Naive thymus-derived CD8-positive, alpha-beta T cell (primary cell): ENCODE measurements at regions not wholly inside any gene's neighbourhood (a gene's known extent, or its start where the extent isn't known, plus 50 kb on each side); places are given as distances from the start of the nearest gene placed in this dataset.

ENCODE experiments used
- ATAC-seq, 2 donors: fragments of 150-1000 bp; cut with Tn5 transposase in 1 of 2; sonication (Bioruptor Pico), chemical (Tn5 transposase) in 1 of 2; 1 replicate in 1 of 2; 2 replicates in 1 of 2; pipeline ENCODE4 v1.10.0; 2021; ENCODE audit warnings: mild to moderate bottlenecking in 2 of 2, moderate library complexity in 2 of 2
- POLR2A ChIA-PET: fragments of 350-600 bp; sonication (Branson Sonifier 250); formaldehyde crosslinking; loops from one replicate; lab custom pipeline; 2021; ENCODE audit warnings: antibody characterized with exemption; lab: Charles Lee
- DNase-seq, 10 donors: peaks; one replicate each; pipeline versions ENCODE4 v3.0.0 to v3.0.0-alpha.2; 2020 to 2022
- H3K27ac Mint-ChIP-seq, 10 donors: one replicate each; pipeline ENCODE4 v1.8.0; 2020 to 2022; ENCODE audit warnings: mild to moderate bottlenecking in 10 of 10, mixed read lengths in 10 of 10, moderate library complexity in 4 of 10, inconsistent platforms in 1 of 10
- H3K27me3 Mint-ChIP-seq, 5 donors: one replicate each; pipeline ENCODE4 v1.8.0; 2021 to 2022; ENCODE audit warnings: mixed read lengths in 5 of 5
- H3K36me3 Mint-ChIP-seq, 3 donors: one replicate each; pipeline ENCODE4 v1.8.0; 2020 to 2022; ENCODE audit warnings: mixed read lengths in 3 of 3, mild to moderate bottlenecking in 2 of 3, inconsistent platforms in 1 of 3
- H3K4me1 Mint-ChIP-seq, 4 donors: one replicate each; pipeline ENCODE4 v1.8.0; 2021 to 2022; ENCODE audit warnings: mixed read lengths in 4 of 4
- H3K4me3 Mint-ChIP-seq, 10 donors: one replicate each; pipeline ENCODE4 v1.8.0; 2020 to 2022; ENCODE audit warnings: mild to moderate bottlenecking in 10 of 10, mixed read lengths in 10 of 10, moderate library complexity in 6 of 10, inconsistent platforms in 1 of 10
- H3K9me3 Mint-ChIP-seq, 9 donors: one replicate each; pipeline ENCODE4 v1.8.0; 2020 to 2022; ENCODE audit warnings: mixed read lengths in 9 of 9, mild to moderate bottlenecking in 3 of 9, inconsistent platforms in 1 of 9, moderate library complexity in 1 of 9

DNA sequence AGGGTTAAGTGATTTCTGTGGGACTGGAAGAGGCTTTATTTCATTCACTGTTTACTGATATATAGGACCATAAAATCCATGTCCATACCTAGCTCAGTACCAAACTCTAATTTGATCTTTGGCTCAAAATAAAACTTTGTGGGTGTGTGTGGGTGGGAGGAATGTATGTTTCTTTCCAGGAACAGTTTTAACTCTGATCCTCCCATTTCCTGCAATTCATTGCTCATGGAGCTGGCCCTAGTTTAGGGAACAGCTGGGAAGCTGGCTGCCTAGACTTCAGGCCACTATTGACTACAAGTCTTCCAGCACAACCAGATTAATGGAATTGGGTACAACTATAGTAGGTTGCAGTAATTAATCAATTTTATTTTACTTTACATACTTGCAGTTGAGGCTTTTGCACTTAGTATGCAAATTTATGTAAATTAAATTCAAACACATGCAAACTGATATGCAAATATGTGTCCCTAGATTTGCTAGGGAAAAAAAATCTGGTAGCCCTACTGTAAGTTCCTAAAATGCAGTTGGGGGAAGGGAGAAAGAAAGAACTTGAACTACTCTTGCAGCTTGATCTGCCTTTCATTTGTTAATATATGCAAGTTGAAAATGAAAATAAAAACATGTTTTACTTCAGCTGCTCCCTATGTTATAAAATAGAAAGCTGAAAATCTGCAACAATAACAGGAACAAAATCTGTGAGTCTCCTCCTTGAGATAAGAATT is 1070.3 kb upstream of the CELF4 start:
- no peak overlapping the region for H3K4me3 Mint-ChIP-seq
- no peak for ATAC-seq
- no peak overlapping the region for H3K27ac Mint-ChIP-seq
- DNase-seq = no peak
- peaks cover 0 to 13% (median 3%) of the 10 kb centered on the region in 3 donors for H3K36me3 Mint-ChIP-seq
- no peaks in the 10 kb centered on the region for H3K27me3 Mint-ChIP-seq
- POLR2A ChIA-PET = no interaction called here
- peaks cover 2 to 34% (median 16%) of the 10 kb centered on the region in 9 donors for H3K9me3 Mint-ChIP-seq
- H3K4me1 Mint-ChIP-seq = peaks cover 0 to 4% (median 0%) of the 10 kb centered on the region in 4 donors

DNA sequence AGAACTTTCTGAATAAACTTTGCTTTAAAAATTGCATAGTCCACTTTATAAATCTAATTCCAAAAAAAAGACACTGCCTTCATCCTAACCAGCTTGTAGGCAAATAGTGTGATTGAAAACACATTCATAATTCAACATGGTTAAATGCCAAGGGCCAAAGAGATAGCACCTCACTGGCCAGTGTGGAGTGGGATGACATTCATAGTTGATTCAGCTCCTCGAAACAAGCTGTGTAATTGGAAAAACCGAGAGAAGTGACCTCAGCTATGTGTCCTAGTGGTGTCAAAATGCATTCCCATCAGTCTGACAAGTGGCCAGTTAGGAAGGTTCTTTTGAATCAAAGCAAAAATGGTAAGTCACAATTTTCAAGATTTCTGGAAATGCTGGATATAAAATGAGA is 1068.5 kb upstream of the CELF4 start:
- Mint-ChIP-seq H3K36me3 (peaks cover 0 to 9% (median 2%) of the 10 kb centered on the region in 3 donors), H3K4me3 (no peak overlapping the region), H3K4me1 (peaks cover 0 to 4% (median 0%) of the 10 kb centered on the region in 4 donors), H3K27me3 (peaks cover 0 to 5% (median 0%) of the 10 kb centered on the region in 5 donors), H3K27ac (no peak overlapping the region), H3K9me3 (peaks cover 0 to 17% (median 9%) of the 10 kb centered on the region in 9 donors)
- no peak for DNase-seq
- POLR2A ChIA-PET = no interaction called here
- no peak for ATAC-seq

DNA sequence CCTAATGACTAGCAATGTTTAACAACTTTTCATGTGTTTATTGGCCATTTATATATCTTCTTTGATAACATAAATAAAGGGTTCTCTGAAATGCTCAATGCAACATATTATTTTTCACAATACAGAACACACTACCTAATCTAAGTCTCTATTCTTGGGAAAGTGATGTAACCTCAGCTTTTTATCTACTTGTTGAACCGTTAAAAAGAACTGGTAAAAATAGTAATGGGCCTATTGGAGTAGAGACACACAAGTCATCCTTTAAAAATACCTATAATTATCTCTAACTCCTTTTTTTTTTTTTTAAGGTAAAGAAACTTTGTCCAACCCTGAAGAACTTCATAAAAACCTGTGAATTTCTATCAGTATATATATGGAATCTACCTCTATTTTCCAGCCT is 1067.7 kb upstream of the CELF4 start:
- H3K4me3 Mint-ChIP-seq = no peak overlapping the region
- POLR2A ChIA-PET = no interaction called here
- DNase-seq = no peak
- no peak for ATAC-seq
- peaks cover 0 to 5% (median 0%) of the 10 kb centered on the region in 5 donors for H3K27me3 Mint-ChIP-seq
- H3K36me3 Mint-ChIP-seq = peaks cover 0 to 1% (median 0%) of the 10 kb centered on the region in 3 donors
- H3K4me1 Mint-ChIP-seq = peaks cover 0 to 4% (median 0%) of the 10 kb centered on the region in 4 donors
- no peak overlapping the region for H3K27ac Mint-ChIP-seq
- H3K9me3 Mint-ChIP-seq = peaks cover 0 to 11% (median 1%) of the 10 kb centered on the region in 9 donors

DNA sequence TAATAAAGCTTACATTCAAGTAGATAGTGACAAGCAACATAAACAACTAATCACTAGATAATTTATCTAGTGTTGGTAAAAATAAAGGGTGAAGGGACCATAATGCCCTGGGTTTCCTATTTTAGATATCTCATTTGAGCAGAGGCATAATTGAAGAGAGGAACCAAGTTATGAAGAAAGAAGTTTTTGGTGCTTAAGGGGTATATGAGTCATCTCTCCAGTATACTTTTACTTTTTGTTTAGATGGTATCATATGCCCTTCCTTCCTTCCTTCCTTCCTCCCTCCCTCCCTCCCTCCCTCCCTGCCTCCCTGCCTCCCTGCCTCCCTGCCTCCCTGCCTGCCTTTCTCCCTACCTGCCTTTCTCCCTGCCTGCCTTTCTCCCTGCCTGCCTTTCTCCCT is 1053.5 kb upstream of the CELF4 start:
- POLR2A ChIA-PET = no interaction called here
- DNase-seq = no peak
- no peak overlapping the region for H3K4me3 Mint-ChIP-seq
- no peak for ATAC-seq
- H3K27ac Mint-ChIP-seq = no peak overlapping the region
- peaks cover 0 to under 1% (median 0%) of the 10 kb centered on the region in 5 donors for H3K27me3 Mint-ChIP-seq
- no peaks in the 10 kb centered on the region for H3K36me3 Mint-ChIP-seq
- H3K4me1 Mint-ChIP-seq = no peaks in the 10 kb centered on the region
- H3K9me3 Mint-ChIP-seq = peaks cover 0 to 6% (median 0%) of the 10 kb centered on the region in 9 donors

DNA sequence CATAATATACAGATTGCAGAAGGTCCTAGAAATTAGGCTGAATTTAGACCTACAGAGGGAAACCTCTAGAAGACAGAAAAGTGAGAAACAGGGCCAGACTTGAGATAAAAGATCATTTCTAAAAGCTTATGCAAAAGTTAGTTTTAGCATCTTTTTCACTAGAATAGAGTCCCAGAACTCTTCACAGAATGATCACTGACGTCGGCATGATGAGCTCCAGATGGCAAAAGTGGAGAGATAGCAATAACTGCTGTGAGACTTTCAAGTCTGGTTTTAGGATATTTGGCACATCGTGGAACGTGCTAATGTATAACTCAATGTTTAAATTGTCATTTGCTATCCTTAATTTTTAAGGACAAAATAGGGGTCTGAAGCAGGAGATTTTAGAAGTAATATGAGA is 1050.7 kb upstream of the CELF4 start:
- no peak overlapping the region for H3K4me3 Mint-ChIP-seq
- POLR2A ChIA-PET = no interaction called here
- H3K27ac Mint-ChIP-seq = peak overlapping the region in 1 of 10 donors; percentile 85
- ATAC-seq = no peak
- H3K27me3 Mint-ChIP-seq = peaks cover 0 to 1% (median 0%) of the 10 kb centered on the region in 5 donors
- H3K4me1 Mint-ChIP-seq = peaks cover 0 to 1% (median 0%) of the 10 kb centered on the region in 4 donors
- DNase-seq = no peak
- no peaks in the 10 kb centered on the region for H3K36me3 Mint-ChIP-seq
- H3K9me3 Mint-ChIP-seq = no peaks in the 10 kb centered on the region

DNA sequence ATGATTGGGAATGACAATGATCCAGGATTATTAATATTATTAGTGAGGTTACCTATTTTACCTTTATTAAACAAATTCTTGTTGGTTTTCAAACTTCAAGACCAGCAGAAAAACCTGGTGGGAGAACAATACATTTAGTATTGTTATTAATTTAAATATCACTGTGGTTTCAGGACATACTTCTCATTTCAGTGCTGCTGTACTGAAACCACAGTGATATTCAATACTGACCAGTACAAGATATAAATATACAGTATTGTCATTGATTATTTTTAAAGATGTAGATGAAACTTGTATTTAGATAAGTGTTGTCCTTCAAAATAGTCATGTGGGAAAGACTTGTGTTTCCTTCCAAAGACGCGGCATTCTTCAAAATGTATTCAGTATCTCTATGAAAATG is 1047.3 kb upstream of the CELF4 start:
- POLR2A ChIA-PET = no interaction called here
- DNase-seq (no peak), ATAC-seq (no peak)
- no peaks in the 10 kb centered on the region for H3K36me3 Mint-ChIP-seq
- H3K4me1 Mint-ChIP-seq = peaks cover 0 to 6% (median 0%) of the 10 kb centered on the region in 4 donors
- H3K4me3 Mint-ChIP-seq = no peak overlapping the region
- peaks cover 0 to 1% (median 0%) of the 10 kb centered on the region in 5 donors for H3K27me3 Mint-ChIP-seq
- H3K9me3 Mint-ChIP-seq = no peaks in the 10 kb centered on the region
- H3K27ac Mint-ChIP-seq = no peak overlapping the region

DNA sequence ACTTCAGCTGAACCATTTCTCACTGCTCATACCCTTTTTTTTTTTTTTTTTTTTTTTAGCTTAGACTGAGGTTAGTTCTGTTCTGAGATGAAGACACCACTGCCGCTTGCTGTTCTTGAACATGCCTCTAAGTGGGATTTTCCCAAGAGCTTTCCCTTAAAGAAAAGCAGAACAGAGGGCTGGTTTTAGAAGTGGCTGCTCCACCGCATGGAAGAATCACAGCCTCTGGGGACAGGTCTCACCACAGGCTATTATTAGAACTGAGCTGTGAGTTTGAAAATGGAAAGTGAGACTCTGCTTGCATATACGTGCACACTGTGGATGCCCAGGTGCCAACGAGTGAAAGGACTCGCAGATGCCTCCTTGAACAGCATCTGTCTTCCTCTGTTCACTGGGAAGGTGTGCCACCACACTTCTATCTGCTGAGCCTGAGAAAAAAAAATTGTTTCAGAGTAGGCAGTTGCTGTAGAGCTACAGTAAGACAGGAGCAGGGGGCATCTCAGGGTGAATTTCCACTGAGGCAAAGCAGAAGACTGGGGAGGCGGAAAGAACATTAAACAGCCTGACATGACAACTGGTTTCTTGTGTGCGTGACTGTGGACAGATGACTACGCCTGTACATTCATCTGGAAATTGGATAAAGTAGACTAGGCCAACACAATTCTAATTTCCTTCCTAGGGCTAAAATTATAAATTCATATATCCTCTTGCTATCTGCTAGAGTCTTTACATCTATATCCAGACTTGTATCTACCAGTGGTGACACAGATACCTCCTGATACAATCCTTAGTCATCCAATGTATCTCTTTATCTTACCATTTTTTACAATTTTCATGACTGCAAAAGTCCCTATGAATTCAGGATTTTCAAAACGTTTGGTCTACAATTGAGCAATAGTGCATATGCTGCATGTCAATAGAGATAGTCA is 1045.7 kb upstream of the CELF4 start:
- no peak overlapping the region for H3K27ac Mint-ChIP-seq
- DNase-seq (no peak), ATAC-seq (no peak)
- H3K27me3 Mint-ChIP-seq = peaks cover 0 to 1% (median 0%) of the 10 kb centered on the region in 5 donors
- no peak overlapping the region for H3K4me3 Mint-ChIP-seq
- no peaks in the 10 kb centered on the region for H3K36me3 Mint-ChIP-seq
- POLR2A ChIA-PET = no interaction called here
- H3K9me3 Mint-ChIP-seq = no peaks in the 10 kb centered on the region
- H3K4me1 Mint-ChIP-seq = peaks cover 0 to 6% (median 0%) of the 10 kb centered on the region in 4 donors

DNA sequence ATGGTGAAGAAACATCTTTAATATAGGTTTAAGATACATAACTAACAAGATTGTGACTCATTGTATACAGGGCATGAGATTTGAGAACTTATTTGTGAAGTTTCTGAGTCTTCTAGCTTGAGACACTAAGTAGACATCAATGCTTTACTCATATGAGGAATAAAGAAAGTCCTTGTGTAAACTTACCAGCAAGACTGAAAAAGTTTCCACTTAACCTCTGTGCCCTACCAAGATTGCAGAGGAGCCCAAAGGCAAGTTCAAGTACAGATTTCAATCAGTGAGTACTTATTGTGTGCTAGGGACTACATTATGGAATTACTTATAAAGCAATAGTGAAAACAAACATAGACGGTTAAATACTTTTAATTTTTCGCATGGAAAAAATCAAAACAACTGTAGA is 1041.2 kb upstream of the CELF4 start:
- Mint-ChIP-seq H3K4me3 (no peak overlapping the region), H3K27ac (no peak overlapping the region), H3K4me1 (peaks cover 0 to 6% (median 0%) of the 10 kb centered on the region in 4 donors), H3K27me3 (peaks cover 0 to 3% (median 0%) of the 10 kb centered on the region in 5 donors), H3K36me3 (no peaks in the 10 kb centered on the region), H3K9me3 (no peaks in the 10 kb centered on the region)
- POLR2A ChIA-PET = no interaction called here
- no peak for DNase-seq
- no peak for ATAC-seq

DNA sequence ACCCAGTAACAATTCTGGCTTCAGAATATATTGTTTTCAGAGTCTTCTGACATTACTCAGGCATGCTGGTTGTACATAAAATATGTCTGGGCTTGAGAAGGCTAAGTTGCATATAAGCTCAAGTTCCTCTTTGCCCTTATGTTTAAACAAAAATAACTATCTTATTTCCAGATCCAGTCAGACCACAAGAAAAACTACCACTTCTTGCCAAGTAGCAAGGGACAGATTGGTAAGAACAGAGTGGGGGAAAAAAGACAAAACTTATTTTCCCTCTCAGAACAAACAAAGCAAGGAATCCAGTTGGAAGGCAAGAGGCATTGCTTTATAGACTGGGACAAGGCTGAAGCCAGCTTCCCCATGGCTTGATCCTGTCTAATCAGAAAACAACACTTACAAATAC is 1036.7 kb upstream of the CELF4 start:
- Mint-ChIP-seq H3K36me3 (no peaks in the 10 kb centered on the region), H3K4me3 (no peak overlapping the region), H3K27ac (no peak overlapping the region), H3K27me3 (peaks cover 0 to 3% (median 0%) of the 10 kb centered on the region in 5 donors), H3K4me1 (no peaks in the 10 kb centered on the region), H3K9me3 (no peaks in the 10 kb centered on the region)
- no peak for DNase-seq
- no peak for ATAC-seq
- POLR2A ChIA-PET = no interaction called here

DNA sequence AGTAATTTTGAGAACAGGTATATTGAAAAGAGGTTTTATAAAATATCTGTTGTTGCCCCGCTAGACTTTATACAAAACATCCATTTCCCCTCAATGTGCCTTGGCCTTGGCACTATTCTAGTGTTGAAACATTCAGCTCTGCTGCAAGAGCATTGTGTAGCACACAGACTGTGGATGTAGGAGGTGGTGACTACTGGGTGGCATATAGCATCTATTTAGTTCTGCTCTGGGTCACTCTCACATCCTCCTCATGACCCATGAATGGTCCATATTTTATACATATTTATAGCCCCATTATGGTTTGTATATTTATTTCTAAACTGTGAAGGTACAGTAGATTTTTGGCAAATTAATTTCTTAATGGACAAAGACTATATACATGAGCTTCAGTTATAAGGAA is 1022.0 kb upstream of the CELF4 start:
- POLR2A ChIA-PET = no interaction called here

DNA sequence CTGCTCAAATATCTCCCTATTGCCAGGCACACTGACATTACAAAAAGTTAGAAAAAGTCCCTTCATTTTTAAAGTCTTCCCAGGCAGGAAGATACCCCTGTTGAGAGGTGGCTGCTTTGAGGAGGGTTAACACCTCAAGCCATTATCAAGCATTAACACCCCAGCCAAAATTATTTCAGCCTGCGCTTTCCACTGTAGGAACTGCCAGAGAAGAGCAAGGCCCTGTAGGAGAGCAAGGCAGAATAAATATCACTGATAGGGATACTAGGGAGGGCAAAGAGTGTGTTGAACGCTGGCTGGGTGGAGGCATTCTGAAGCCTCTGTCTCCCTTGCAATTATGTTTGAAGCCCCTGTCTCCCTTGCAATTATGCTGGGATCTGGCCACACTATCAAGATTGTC is 1020.7 kb upstream of the CELF4 start:
- H3K4me1 Mint-ChIP-seq = peaks cover 0 to 6% (median 0%) of the 10 kb centered on the region in 4 donors
- no peak overlapping the region for H3K4me3 Mint-ChIP-seq
- POLR2A ChIA-PET = no interaction called here

More for the DNA sequence above, 1022.0 kb upstream of the CELF4 start:
- no peak for ATAC-seq
- Mint-ChIP-seq H3K27ac (no peak overlapping the region), H3K9me3 (no peaks in the 10 kb centered on the region), H3K4me1 (no peaks in the 10 kb centered on the region), H3K27me3 (no peaks in the 10 kb centered on the region), H3K4me3 (no peak overlapping the region), H3K36me3 (no peaks in the 10 kb centered on the region)
- DNase-seq = no peak

DNA sequence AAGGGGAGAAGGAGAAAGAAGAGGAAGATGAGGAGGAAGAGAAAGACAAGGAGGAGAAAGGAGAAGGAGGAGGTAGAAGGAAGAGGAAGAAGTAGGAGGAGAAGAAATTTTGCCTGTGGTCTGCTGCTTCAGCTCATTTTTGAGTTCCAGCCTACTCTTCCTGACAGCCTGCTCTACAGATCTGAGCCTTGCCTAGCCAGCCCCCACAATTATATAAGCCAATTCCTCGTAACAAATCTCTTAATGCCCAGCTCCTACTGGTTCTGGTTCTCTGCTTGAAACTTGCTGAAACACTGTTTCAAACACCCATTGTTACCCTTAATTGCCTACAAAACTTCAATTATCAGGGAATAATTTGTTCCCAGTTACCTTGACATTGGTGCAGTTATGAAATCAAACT is 1014.2 kb upstream of the CELF4 start:
- Mint-ChIP-seq H3K36me3 (no peaks in the 10 kb centered on the region), H3K27ac (peak overlapping the region in 3 of 10 donors; percentile 6 to 43 (median 11)), H3K9me3 (no peaks in the 10 kb centered on the region), H3K4me1 (peaks cover 11 to 49% (median 35%) of the 10 kb centered on the region in 4 donors), H3K27me3 (no peaks in the 10 kb centered on the region), H3K4me3 (no peak overlapping the region)
- POLR2A ChIA-PET = no interaction called here
- no peak for ATAC-seq
- DNase-seq = no peak

More for the DNA sequence above, 1020.7 kb upstream of the CELF4 start:
- Mint-ChIP-seq H3K27me3 (no peaks in the 10 kb centered on the region), H3K27ac (no peak overlapping the region), H3K36me3 (no peaks in the 10 kb centered on the region), H3K9me3 (no peaks in the 10 kb centered on the region)
- ATAC-seq = no peak
- no peak for DNase-seq

DNA sequence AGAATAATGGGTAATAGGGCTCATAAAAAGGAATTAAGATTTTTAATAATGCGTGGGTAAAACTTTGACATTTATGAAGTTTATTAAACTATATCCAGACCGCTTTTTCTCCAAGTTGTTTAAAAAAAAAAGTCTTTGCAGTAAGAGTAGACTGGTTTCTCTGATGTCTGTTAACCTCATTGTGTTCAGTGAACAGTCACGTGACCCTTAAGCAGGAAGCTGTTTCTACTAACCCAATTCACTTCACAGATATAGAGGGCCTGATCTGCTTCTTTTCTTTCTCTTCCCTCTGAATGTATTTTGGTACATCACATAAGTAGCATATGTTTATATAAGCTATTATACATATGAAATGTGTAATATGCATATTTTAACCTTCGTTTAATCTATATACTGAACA is 1011.3 kb upstream of the CELF4 start:
- H3K27ac Mint-ChIP-seq = peak overlapping the region in 9 of 10 donors; percentile 31 to 90 (median 72)
- H3K4me3 Mint-ChIP-seq = peak overlapping the region in 9 of 10 donors; percentile 15 to 83 (median 72)
- H3K36me3 Mint-ChIP-seq = no peaks in the 10 kb centered on the region
- H3K27me3 Mint-ChIP-seq = no peaks in the 10 kb centered on the region
- no peaks in the 10 kb centered on the region for H3K9me3 Mint-ChIP-seq
- peak in 5 of 10 donors; percentile 5 to 64 (median 39) for DNase-seq
- peaks cover 11 to 49% (median 35%) of the 10 kb centered on the region in 4 donors for H3K4me1 Mint-ChIP-seq
- POLR2A ChIA-PET = no interaction called here
- ATAC-seq = peak; percentile 86 to 90
